Amygdala (tissue), 56 donors: ENCODE measurements at regions not wholly inside any gene's neighbourhood (a gene's known extent, or its start where the extent isn't known, plus 50 kb on each side); places are given as distances from the start of the nearest gene placed in this dataset.

ENCODE experiments used
- DNase-seq, 56 donors: peaks; one replicate each; lab custom pipeline; 2025; lab: John Stamatoyannopoulos, UW

GRCh38 chr9:111198936-111199335 lies 131.1 kb downstream of the OR2K2 start:
- no peak for DNase-seq

GRCh38 chr9:111197256-111197655 lies 132.8 kb downstream of the OR2K2 start:
- no peak for DNase-seq

- DNase-seq = no peak
Observed at GRCh38 chr9:111195766-111196165, 134.3 kb downstream of the OR2K2 start.

GRCh38 chr9:111193095-111193494 lies 136.9 kb downstream of the OR2K2 start:
- no peak for DNase-seq

- no peak for DNase-seq
Observed at GRCh38 chr9:111192650-111193049, 137.4 kb downstream of the OR2K2 start.

- DNase-seq = no peak
Observed at GRCh38 chr9:111190347-111190746, 139.7 kb downstream of the OR2K2 start.

GRCh38 chr9:111187376-111187775 lies 142.6 kb downstream of the OR2K2 start:
- DNase-seq = no peak

GRCh38 chr9:111186021-111186530 lies 143.9 kb downstream of the OR2K2 start:
- DNase-seq = no peak

GRCh38 chr9:111180811-111181210 lies 142.5 kb upstream of the LPAR1 start:
- no peak for DNase-seq

GRCh38 chr9:111179577-111179976 lies 141.3 kb upstream of the LPAR1 start:
- no peak for DNase-seq

GRCh38 chr9:111178331-111179055 lies 140.2 kb upstream of the LPAR1 start:
- no peak for DNase-seq

- no peak for DNase-seq
Observed at GRCh38 chr9:111176511-111176910, 138.2 kb upstream of the LPAR1 start.

GRCh38 chr9:111175350-111175749 lies 137.1 kb upstream of the LPAR1 start:
- DNase-seq = no peak

- DNase-seq = no peak
Observed at GRCh38 chr9:111167341-111167740, 129.1 kb upstream of the LPAR1 start.

GRCh38 chr9:111163716-111164389 lies 125.6 kb upstream of the LPAR1 start:
- DNase-seq = no peak

GRCh38 chr9:111162026-111162425 lies 123.8 kb upstream of the LPAR1 start:
- no peak for DNase-seq

GRCh38 chr9:111161015-111161415 lies 122.7 kb upstream of the LPAR1 start:
- no peak for DNase-seq

GRCh38 chr9:111158999-111159398 lies 120.7 kb upstream of the LPAR1 start:
- no peak for DNase-seq

GRCh38 chr9:111158363-111158762 lies 120.1 kb upstream of the LPAR1 start:
- DNase-seq = no peak

GRCh38 chr9:111154081-111154562 lies 115.9 kb upstream of the LPAR1 start:
- no peak for DNase-seq

GRCh38 chr9:111152614-111153406 lies 114.5 kb upstream of the LPAR1 start:
- DNase-seq = no peak
